GM19351 (cell line): ENCODE measurements at regions not wholly inside any gene's neighbourhood (a gene's known extent, or its start where the extent isn't known, plus 50 kb on each side); places are given as distances from the start of the nearest gene placed in this dataset.

Experiments
- ATAC-seq: cut with Tn5 transposase; IDR thresholded peaks from one replicate; pipeline ENCODE4 v1.9.1; 2021; ENCODE audit warnings: mild to moderate bottlenecking, moderate library complexity; ENCODE audit not compliant: unreplicated experiment

DNA sequence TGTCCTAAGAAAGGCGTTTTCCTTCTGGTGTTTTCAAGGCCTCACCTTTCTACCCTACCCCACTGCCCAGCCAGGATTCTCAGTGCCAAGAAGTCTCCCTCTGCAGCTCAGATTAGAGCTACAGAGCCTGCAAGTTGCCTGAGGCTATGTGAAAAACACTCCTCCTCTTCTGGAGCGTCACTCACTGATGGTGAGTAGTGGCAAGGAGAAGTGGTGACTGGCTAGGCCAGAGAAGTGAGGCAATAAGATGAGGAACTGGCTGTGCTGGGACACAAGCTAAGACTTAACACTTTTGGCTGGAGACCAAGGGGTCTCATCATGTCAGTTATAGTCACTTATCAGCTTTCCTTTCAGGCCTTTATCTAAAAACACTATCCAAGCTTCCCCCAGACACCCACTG is 86.7 kb upstream of the PRKAR2B start:
- no peak for ATAC-seq

DNA sequence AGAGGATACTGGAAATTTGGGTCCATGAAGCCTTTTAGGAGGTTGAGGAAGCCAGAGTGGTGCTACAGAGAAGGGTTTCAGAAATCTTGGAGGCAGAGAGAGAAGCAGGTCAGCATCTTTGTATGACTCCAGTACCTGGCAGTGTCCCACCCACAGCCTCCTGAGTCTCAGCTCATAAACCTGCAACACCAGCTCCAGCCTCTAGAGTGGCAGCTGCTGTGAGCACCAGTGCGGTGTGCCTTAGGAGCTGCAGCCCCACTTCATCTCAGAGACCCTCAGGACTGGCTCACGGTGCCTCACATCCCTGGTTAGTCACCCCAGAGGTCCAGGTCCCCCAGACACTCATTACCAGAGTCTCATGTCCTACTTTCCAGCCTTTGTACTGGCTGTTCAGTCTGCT is 84.8 kb upstream of the PRKAR2B start:
- ATAC-seq: peak; percentile 57

DNA sequence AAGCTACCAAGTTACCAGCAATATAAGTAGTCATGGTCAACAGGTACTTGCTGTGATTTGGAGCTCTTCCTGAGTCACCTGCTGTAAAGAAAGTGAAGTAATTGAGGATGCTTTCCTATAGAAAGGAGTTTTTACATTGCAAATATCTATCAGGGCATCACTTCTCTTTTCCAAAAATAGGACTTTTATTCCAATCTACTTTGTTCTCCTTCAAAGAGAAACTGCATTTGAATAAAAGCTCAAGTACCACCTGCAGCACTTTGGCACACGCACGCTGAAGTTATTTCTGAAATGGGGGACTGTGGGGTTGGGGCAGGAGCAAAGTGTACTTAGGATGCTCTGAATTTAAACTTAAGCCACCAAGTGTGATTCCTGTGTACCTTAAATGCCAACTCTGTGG is 81.8 kb upstream of the PRKAR2B start:
- ATAC-seq: no peak

DNA sequence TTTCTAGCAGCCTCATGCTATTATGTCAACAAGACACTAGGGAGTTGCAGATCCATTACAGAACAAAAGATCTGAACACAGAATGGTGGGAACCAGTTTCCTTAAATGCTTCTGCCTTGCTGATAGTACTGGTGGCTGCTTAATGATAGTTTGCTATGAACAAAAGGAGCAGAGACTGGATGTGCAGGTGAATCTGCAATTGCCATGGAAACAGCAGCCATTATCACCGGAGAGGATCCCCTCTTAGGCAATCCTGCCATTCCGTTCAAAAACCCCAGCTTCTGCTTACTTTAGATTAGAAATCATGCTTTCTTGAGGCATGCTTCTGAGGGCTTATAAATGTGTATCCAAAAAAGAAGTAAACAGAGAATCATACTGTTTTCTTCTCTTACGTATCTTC is 80.0 kb upstream of the PRKAR2B start:
- ATAC-seq: no peak

DNA sequence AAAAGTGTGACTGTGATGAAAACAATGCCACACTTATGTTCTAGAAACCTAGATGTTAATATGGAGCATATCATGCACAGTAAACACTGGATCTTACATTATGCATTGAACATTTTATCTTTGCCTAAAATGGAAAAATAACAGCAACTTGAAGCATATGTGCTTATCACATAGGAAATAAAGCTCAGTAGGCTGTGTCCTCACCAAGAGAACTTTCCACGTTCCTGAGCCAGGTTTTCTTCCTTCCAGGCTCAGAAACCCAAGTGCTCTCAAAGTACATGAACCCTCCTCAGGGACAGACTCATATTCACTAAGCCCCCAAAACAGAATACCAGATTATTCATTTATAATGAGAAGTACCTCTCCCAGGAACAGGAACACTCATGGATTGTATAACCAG is 79.4 kb upstream of the PRKAR2B start:
- no peak for ATAC-seq

DNA sequence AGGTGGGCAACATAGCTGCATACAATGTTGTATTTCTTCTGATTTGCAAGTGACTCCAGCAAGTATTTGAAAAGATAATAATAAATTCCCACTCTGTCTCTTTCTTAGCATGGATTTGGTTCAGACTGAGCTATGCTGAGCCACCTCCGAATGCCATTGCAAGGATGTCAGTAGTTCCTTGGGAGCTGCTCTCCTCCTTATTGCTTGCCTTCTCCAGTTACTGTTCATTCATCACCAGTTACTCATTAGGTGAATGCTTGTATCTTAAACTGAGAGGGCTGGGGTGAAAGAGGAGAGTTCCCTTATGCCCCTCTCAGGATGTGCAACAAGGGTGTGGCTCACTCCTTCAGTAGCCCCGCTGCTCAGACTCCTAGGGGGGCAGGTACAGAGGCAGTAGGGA is 78.4 kb upstream of the PRKAR2B start:
- ATAC-seq: no peak

DNA sequence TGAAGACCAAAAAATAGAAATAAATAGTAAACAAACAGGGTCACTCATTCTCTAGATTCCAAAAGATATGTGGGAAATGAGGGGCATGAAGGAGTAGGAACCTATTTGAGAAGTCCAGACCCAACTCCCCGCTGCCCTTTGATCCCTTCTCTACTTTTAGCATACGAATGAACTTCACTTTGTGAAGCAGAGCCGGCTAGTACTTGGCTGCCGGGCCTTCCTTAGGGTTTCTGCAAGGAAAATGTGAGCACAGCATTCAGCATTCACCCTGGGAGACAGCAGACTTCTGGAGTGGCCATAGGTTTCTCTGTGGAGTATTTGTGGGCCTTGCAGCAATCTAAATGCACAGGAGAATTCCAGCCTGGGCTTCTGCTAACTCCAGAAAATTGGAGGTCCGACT is 76.3 kb upstream of the PRKAR2B start:
- ATAC-seq: no peak

DNA sequence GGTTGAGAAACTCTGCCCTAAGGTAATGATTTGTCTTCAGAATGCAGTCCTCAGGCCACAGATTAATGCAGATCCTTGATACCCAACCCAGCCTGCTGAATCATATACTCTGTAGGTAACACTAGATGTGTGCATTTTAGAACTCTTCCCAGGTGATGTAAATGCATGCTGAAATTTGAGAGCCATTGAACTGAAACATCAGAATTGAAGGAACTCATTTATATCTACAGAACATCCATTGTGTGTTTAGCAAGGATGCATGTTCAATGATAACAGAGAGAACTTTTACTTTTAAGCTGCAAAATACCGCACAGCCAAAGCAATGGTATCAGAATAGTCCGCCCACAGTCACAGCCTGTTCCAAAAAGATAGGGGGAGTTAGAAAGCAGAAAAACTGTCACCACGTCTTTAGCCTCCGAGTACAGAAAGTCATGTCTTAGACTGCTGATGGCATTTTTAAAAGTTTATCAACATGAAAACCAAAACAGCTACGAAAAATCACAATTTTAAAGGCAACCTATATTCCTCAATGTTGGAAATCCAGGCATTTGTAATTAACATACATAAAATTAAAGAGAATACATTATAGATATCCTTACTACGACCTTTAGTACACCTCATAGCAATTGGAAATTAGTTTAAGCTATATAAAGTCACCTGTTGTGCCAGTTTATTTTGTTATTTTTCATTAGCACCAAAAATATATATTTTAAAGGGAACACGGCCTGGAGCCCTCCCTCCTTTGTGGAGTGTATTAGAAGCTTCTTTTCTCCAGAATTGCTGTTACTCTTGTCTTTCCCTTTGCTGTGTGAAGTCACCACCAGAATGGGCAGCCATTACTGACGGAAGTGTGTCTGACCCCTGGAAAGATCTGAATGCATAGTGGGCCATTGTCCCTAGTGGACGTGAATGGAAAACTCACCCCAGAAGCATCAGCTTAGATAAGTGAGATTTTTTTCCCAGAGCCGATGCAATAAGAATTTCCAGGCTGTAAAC is 65.8 kb upstream of the PRKAR2B start:
- ATAC-seq: no peak

DNA sequence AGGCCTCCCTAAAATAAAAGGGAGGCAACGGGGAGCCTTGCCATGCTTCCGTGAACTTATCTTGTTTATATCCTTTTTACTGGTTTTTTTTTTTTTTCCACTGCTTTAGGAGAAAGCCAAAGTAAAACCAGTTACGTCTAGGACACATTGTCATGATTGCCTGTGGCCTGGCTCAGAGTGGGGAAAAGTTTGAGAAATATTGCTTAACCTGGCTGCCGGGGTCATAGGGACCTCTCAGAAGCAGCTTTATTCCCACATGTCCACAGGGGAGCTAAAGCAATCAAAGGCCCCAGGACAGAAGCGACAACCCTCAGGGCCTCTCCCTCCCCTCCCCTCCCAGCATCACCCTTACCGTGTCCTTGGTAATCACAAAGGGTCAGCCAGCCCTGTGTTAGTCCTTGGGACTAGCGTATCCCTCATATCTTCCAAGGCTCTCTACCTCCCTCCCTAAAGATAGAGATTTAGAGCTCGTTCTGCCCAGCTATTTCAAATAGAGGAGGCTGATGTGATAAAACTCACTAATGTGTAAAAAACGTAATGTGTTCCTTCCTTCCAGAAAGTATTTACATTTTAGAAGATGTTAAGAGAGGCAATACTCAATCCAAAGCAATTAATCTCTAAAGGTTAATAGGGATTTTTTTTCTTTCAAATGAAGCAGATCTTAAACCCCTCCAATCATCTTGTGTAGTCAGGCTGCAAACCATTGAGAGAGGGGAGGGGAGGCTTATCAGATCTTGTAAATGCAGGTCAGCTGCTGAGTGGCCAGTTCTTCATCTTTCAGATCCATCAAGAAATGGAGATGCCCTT is 64.8 kb upstream of the PRKAR2B start:
- ATAC-seq: no peak

DNA sequence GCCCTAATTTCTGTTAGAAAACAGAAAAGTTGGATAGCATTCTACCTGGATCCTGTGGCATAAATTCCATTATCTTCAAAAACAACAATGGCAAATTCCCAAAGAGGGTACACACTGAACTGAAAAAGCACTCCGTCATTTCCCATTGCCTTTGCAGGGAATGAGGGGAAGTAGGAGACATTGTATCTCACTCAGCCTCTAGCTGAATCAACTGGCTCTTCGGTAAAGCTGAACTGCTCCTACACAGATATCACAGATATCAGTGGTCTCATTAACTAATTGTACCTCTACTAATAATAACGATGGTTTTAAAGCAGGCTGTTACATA is 64.2 kb upstream of the PRKAR2B start:
- no peak for ATAC-seq

DNA sequence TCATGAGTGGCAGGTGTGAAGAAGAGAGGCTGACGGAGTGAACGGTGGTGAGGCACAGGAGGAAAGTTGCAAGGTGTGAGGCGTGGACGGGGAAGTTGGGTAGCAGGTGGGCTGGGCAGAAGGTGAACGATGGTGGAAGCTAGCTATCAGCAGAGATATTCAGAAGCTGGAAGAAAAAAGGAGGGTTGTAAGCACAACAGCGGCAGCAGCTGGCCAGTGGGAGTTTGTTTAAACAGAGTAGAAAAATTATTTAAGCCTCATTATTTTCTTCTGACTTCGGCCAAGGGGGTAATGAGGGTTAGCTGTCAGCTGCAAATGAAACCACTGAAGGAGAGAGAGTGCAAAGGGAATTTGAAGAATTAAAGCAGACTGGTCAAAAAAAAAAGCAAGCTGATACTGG is 62.1 kb upstream of the PRKAR2B start:
- ATAC-seq: no peak

DNA sequence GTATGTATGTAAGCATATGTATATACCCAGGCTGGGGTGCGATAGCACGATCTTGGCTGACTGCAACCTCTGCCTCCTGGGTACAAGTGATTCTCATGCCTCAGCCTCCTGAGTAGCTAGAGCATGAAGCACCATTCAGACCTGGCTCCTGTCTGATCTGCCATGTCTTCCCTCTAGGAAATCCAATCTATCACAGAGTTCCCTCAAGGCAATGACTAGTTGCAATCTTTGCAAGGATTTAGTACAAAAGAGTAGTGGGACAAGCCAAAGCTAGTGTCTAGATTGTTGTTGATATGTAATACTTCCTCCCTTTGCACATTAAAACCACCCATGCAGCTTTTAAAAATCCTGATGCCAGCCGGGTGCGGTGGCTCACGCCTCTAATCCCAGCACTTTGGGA is 60.5 kb upstream of the PRKAR2B start:
- ATAC-seq: no peak

DNA sequence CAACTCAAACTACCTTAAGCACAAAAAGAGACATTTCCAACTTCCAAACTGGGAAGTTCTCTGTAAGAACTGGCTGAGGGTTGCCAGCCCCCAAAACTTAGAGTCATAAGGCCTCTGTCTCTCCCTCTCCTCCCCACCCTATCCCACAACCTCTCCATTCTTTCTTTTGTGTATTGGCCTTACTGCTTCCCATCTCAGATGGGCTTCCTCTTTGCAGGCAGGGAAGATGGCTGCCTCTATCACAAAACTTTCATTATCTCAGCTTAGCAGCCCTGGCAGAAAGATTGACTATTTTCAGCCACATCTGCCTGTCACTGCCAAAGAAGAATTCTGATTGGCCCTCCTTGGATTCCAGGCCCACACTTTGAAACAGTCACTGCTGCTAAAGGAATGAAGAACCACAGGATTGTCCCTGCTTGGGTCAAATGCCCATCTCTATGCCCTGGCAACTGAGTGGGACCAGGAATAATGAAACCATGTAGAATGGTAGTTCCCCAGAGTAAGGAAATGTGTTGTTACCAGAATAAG is 58.0 kb upstream of the PRKAR2B start:
- no peak for ATAC-seq

DNA sequence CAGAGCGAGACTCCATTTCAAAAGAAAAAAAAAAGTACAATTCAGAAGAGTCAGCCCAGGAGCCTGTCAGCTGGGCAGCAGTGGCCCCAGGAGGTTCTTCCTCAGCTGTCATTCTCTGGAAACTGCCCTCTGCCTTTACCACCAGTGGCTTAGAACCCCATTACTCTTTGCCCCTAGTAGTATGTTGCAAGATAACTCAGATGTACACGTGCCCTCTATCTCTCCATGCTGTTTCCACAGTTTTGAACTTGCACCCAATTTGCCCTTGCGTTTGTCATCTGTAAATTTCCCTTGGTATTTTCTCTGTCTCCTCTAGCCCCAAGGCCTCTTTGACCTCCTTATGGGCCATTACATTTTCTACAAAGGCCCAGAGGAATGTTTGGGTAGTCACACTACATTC is 56.7 kb upstream of the PRKAR2B start:
- no peak for ATAC-seq

DNA sequence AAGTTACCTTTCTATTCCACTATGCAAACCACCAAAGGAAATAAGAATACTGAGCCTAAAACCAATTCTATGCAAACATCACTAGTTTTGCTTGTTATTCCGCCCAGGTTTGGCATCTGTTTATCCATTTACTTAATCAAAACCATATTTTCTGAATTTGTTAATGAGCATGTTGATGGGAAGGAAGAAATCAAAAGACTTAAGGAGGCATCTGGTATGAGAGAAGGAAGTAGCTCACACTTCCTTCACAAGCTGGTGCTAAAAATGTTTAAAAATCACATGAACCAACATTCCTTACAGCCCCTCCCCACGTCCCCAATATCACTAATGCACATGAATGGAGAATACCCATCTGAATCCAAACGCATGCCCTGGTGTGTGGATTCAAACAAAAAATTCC is 52.0 kb upstream of the PRKAR2B start:
- no peak for ATAC-seq
